Central memory CD8-positive, alpha-beta T cell (primary cell): ENCODE measurements at regions not wholly inside any gene's neighbourhood (a gene's known extent, or its start where the extent isn't known, plus 50 kb on each side); places are given as distances from the start of the nearest gene placed in this dataset.

Source experiments
- ATAC-seq: fragments of 150-1000 bp; cut with Tn5 transposase; replicated peaks from 2 replicates; pipeline ENCODE4 v1.10.0; 2022; ENCODE audit warnings: mild to moderate bottlenecking, moderate FRiP score, moderate number of reproducible peaks; ENCODE audit not compliant: poor library complexity, severe bottlenecking; ENCODE audit errors: extremely low read depth
- DNase-seq, 2 donors: peaks; one replicate each; pipeline ENCODE4 v3.0.0; 2021; ENCODE audit warnings: low spot score in 2 of 2
- H3K27ac Mint-ChIP-seq: one replicate; pipeline ENCODE4 v1.8.0; 2022; ENCODE audit warnings: low read depth, mild to moderate bottlenecking, moderate library complexity, mixed read lengths
- H3K27me3 Mint-ChIP-seq: one replicate; pipeline ENCODE4 v1.8.0; 2022; ENCODE audit warnings: mixed read lengths
- H3K36me3 Mint-ChIP-seq: one replicate; pipeline ENCODE4 v1.8.0; 2022; ENCODE audit warnings: mild to moderate bottlenecking, moderate library complexity, mixed read lengths; ENCODE audit not compliant: insufficient read depth
- H3K4me1 Mint-ChIP-seq: one replicate; pipeline ENCODE4 v1.8.0; 2022; ENCODE audit warnings: mixed read lengths
- H3K4me3 Mint-ChIP-seq: one replicate; pipeline ENCODE4 v1.8.0; 2022; ENCODE audit warnings: mild to moderate bottlenecking, moderate library complexity, mixed read lengths
- H3K9me3 Mint-ChIP-seq: one replicate; pipeline ENCODE4 v1.8.0; 2022; ENCODE audit warnings: mixed read lengths

DNA sequence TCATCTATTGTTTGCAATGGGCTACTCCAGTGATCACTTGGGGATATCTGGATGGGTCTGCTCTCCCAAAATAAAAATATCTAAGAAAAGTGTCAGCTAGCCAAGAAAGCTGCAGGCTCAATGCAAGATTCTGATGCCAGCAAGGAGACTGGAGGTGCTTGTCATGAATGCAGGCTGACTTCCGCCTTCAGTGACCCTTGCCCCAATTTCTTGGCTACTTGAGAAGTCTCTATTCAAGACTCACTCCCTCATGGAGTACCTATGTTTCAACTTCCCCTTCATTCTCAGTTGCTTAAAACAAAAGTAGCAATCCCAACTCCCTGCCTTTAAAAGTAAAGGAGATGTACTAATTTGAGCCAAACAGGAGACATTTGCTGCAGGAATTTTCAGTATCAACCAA is 123.9 kb downstream of the GPR65 start:
- H3K27ac Mint-ChIP-seq, result no peak overlapping the region
- no peak for DNase-seq
- H3K4me3 Mint-ChIP-seq, result no peak overlapping the region
- H3K9me3 Mint-ChIP-seq, result peaks cover 5% of the 10 kb centered on the region
- H3K27me3 Mint-ChIP-seq, result peaks cover 10% of the 10 kb centered on the region
- H3K36me3 Mint-ChIP-seq, result peaks cover 2% of the 10 kb centered on the region
- ATAC-seq, result no peak
- peaks cover 8% of the 10 kb centered on the region for H3K4me1 Mint-ChIP-seq

DNA sequence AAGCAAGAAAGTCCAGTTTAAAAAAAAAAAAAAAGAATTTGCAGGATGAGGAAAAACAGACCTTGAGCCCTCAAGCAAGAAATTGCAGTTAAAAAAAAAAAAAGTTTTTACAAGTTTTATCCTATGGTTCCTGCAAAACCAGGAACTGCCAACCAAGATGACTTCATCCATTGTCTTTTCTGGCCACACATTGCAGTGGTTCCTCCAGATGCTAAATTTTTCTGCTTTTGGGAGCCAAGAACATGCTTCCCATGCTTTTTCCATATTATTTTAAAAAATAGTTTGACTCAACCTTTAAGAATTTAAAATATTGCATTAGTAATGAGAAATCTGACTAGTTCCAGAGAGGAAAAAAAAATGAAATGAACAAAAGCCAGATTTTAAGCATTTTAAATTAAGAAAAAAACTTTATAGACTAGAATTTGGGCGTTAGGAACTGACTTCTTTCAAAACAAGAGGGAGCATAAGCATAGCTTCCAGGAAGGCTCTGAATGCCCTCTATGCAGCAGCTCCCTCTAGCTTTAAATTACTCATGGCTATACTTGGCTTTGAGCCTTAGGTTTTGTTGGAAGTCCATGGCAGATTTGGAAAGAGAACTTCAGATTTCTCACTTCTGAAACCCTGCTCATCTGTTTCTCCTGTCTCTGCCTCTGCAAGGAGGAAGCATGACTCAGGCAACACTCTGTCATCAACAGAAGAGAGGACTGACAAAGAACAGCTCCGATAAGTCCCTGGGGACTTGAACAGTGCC is 124.5 kb downstream of the GPR65 start:
- Mint-ChIP-seq H3K36me3 (peaks cover 2% of the 10 kb centered on the region), H3K9me3 (peaks cover 5% of the 10 kb centered on the region), H3K27ac (peak overlapping the region; percentile 33), H3K27me3 (peaks cover 16% of the 10 kb centered on the region), H3K4me1 (peaks cover 8% of the 10 kb centered on the region), H3K4me3 (no peak overlapping the region)
- no peak for ATAC-seq
- no peak for DNase-seq

DNA sequence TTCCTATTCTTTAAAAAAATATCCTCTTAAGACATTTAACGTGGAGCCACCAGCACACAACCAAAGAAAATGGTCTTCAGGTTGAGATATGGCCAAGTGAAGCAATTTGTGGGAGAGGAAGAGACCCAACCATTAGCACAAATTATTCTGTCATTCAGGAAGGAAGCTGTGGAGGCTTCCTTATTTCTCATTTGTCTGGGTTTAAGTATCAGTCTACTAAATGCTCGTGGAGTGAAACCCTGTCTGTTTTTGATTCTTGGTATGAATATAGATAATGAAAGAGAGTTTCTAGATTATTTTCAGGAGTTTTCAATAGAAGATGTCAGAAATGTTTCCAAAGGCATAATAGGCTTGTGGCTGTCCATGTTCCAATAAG is 125.1 kb downstream of the GPR65 start:
- Mint-ChIP-seq H3K27me3 (peaks cover 20% of the 10 kb centered on the region), H3K27ac (peak overlapping the region; percentile 33), H3K4me3 (no peak overlapping the region), H3K9me3 (peaks cover 5% of the 10 kb centered on the region), H3K36me3 (peaks cover 2% of the 10 kb centered on the region), H3K4me1 (peaks cover 8% of the 10 kb centered on the region)
- no peak for ATAC-seq
- DNase-seq, result no peak
